Activated CD4-positive, alpha-beta memory T cell treated with anti-CD3 and anti-CD28 coated beads for 36 hours (primary cell): ENCODE measurements at regions not wholly inside any gene's neighbourhood (a gene's known extent, or its start where the extent isn't known, plus 50 kb on each side); places are given as distances from the start of the nearest gene placed in this dataset.

Experiments
- CTCF ChIA-PET: fragments of 350-600 bp; sonication (Branson Sonifier 250); formaldehyde crosslinking; loops from one replicate; lab custom pipeline; 2021; ENCODE audit warnings: antibody characterized with exemption, inconsistent platforms; lab: Charles Lee
- POLR2A ChIA-PET: fragments of 350-600 bp; sonication (Branson Sonifier 250); formaldehyde crosslinking; loops from one replicate; lab custom pipeline; 2021; ENCODE audit warnings: antibody characterized with exemption; lab: Charles Lee
- DNase-seq: peaks from one replicate; pipeline ENCODE4 v3.0.0-alpha.2; 2020
- H3K27ac Mint-ChIP-seq: one replicate; pipeline ENCODE4 v1.8.0; 2021; ENCODE audit warnings: mixed read lengths
- H3K27me3 Mint-ChIP-seq: one replicate; pipeline ENCODE4 v1.8.0; 2021; ENCODE audit warnings: mixed read lengths
- H3K36me3 Mint-ChIP-seq: one replicate; pipeline ENCODE4 v1.8.0; 2021; ENCODE audit warnings: mixed read lengths
- H3K4me1 Mint-ChIP-seq: one replicate; pipeline ENCODE4 v1.8.0; 2021; ENCODE audit warnings: low read depth, mixed read lengths
- H3K4me3 Mint-ChIP-seq: one replicate; pipeline ENCODE4 v1.8.0; 2021; ENCODE audit warnings: mild to moderate bottlenecking, mixed read lengths
- H3K9me3 Mint-ChIP-seq: one replicate; pipeline ENCODE4 v1.8.0; 2021; ENCODE audit warnings: mixed read lengths
- intact Hi-C: fragments of 100-400 bp; cut with micrococcal nuclease; formaldehyde crosslinking; loops from one replicate; pipeline ENCODE4 v1.15.1; 2023

- no peaks in the 10 kb centered on the region for H3K9me3 Mint-ChIP-seq
- H3K27ac Mint-ChIP-seq, result no peak overlapping the region
- CTCF ChIA-PET, result interaction anchor here (0.7 kb wide), 1 partner anchor 335 kb away, joined by 3 read pairs; no protein-coding TSS in a partner anchor
- no peaks in the 10 kb centered on the region for H3K36me3 Mint-ChIP-seq
- H3K4me1 Mint-ChIP-seq, result no peaks in the 10 kb centered on the region
- no peak overlapping the region for H3K4me3 Mint-ChIP-seq
- intact Hi-C loops, result no loop called here
- POLR2A ChIA-PET, result no interaction called here
- H3K27me3 Mint-ChIP-seq, result peaks cover 4% of the 10 kb centered on the region
- no peak for DNase-seq
These were observed 71.8 kb upstream of the RNF152 start for GRCh38 chr18:61964616-61965015.

GRCh38 chr18:61963705-61964104 is 70.9 kb upstream of the RNF152 start:
- Mint-ChIP-seq H3K4me3 (no peak overlapping the region), H3K36me3 (no peaks in the 10 kb centered on the region), H3K9me3 (no peaks in the 10 kb centered on the region), H3K27ac (no peak overlapping the region), H3K4me1 (no peaks in the 10 kb centered on the region), H3K27me3 (peaks cover 4% of the 10 kb centered on the region)
- ChIA-PET POLR2A (interaction anchor here (0.6 kb wide), 1 partner anchor 14 kb away, joined by 3 read pairs; no protein-coding TSS in a partner anchor), CTCF (no interaction called here)
- DNase-seq, result no peak
- intact Hi-C loops, result no loop called here

GRCh38 chr18:61957801-61958516 is 65.2 kb upstream of the RNF152 start:
- CTCF ChIA-PET, result interaction anchor here (1.0 to 1.3 kb wide), 2 partner anchors 15 to 40 kb away, joined by 3 to 4 read pairs; no protein-coding TSS in a partner anchor
- peaks cover 17% of the 10 kb centered on the region for H3K27me3 Mint-ChIP-seq
- intact Hi-C loops, result loop anchor here (10.0 kb wide), 2 partner anchors 403 to 567 kb away; partner anchors contain the start of gene ZCCHC2

GRCh38 chr18:61955644-61956043 is 62.8 kb upstream of the RNF152 start:
- CTCF ChIA-PET, result no interaction called here

More at GRCh38 chr18:61957801-61958516, 65.2 kb upstream of the RNF152 start:
- no peak for DNase-seq
- Mint-ChIP-seq H3K9me3 (no peaks in the 10 kb centered on the region), H3K4me1 (peaks cover 15% of the 10 kb centered on the region), H3K4me3 (no peak overlapping the region), H3K27ac (no peak overlapping the region), H3K36me3 (no peaks in the 10 kb centered on the region)
- POLR2A ChIA-PET, result no interaction called here

GRCh38 chr18:61954096-61954746 is 61.4 kb upstream of the RNF152 start:
- intact Hi-C loops, result loop anchor here (5.0 to 10.0 kb wide), 3 partner anchors 399 to 893 kb away; partner anchors contain the start of gene ZCCHC2
- ChIA-PET POLR2A (interaction anchor here (1.2 kb wide), 1 partner anchor 33 kb away, joined by 3 read pairs; no protein-coding TSS in a partner anchor), CTCF (no interaction called here)
- peaks cover 23% of the 10 kb centered on the region for H3K27me3 Mint-ChIP-seq
- H3K27ac Mint-ChIP-seq, result no peak overlapping the region
- no peaks in the 10 kb centered on the region for H3K36me3 Mint-ChIP-seq
- H3K4me1 Mint-ChIP-seq, result peaks cover 35% of the 10 kb centered on the region
- no peak for DNase-seq
- H3K4me3 Mint-ChIP-seq, result no peak overlapping the region
- no peaks in the 10 kb centered on the region for H3K9me3 Mint-ChIP-seq

More at GRCh38 chr18:61955644-61956043, 62.8 kb upstream of the RNF152 start:
- Mint-ChIP-seq H3K36me3 (no peaks in the 10 kb centered on the region), H3K27ac (no peak overlapping the region), H3K27me3 (peaks cover 14% of the 10 kb centered on the region), H3K4me3 (no peak overlapping the region), H3K4me1 (peaks cover 34% of the 10 kb centered on the region), H3K9me3 (no peaks in the 10 kb centered on the region)
- POLR2A ChIA-PET, result no interaction called here
- intact Hi-C loops, result loop anchor here (10.0 kb wide), 2 partner anchors 401 to 569 kb away; partner anchors contain the start of gene ZCCHC2
- no peak for DNase-seq

- Mint-ChIP-seq H3K27me3 (peaks cover 25% of the 10 kb centered on the region), H3K27ac (no peak overlapping the region), H3K36me3 (no peaks in the 10 kb centered on the region), H3K9me3 (no peaks in the 10 kb centered on the region), H3K4me3 (no peak overlapping the region), H3K4me1 (peaks cover 40% of the 10 kb centered on the region)
- no peak for DNase-seq
- intact Hi-C loops, result loop anchor here (2.0 to 10.0 kb wide), 4 partner anchors 45 to 894 kb away; partner anchors contain the start of gene ZCCHC2
- ChIA-PET CTCF (no interaction called here), POLR2A (interaction anchor here (1.2 kb wide), 1 partner anchor 32 kb away, joined by 3 read pairs; no protein-coding TSS in a partner anchor)
These were observed 60.8 kb upstream of the RNF152 start for GRCh38 chr18:61953641-61954040.

- Mint-ChIP-seq H3K27me3 (peaks cover 25% of the 10 kb centered on the region), H3K27ac (no peak overlapping the region), H3K36me3 (no peaks in the 10 kb centered on the region), H3K4me1 (peaks cover 41% of the 10 kb centered on the region), H3K9me3 (no peaks in the 10 kb centered on the region), H3K4me3 (no peak overlapping the region)
- POLR2A ChIA-PET, result interaction anchor here (1.6 kb wide), 1 partner anchor 28 kb away, joined by 5 read pairs; no protein-coding TSS in a partner anchor
- no peak for DNase-seq
- intact Hi-C loops, result loop anchor here (2.0 to 10.0 kb wide), 4 partner anchors 46 to 894 kb away; partner anchors contain the start of gene ZCCHC2
- CTCF ChIA-PET, result no interaction called here
These were observed 60.4 kb upstream of the RNF152 start for GRCh38 chr18:61953161-61953560.

- intact Hi-C loops, result loop anchor here (1.0 to 10.0 kb wide), 4 partner anchors 9 to 896 kb away; partner anchors contain the start of gene ZCCHC2
- H3K36me3 Mint-ChIP-seq, result no peaks in the 10 kb centered on the region
- no peak overlapping the region for H3K27ac Mint-ChIP-seq
- POLR2A ChIA-PET, result interaction anchor here (1.6 kb wide), 1 partner anchor 26 kb away, joined by 5 read pairs; no protein-coding TSS in a partner anchor
- peaks cover 32% of the 10 kb centered on the region for H3K27me3 Mint-ChIP-seq
- no peak overlapping the region for H3K4me3 Mint-ChIP-seq
- CTCF ChIA-PET, result interaction anchor here (0.8 kb wide), 1 partner anchor 25 kb away, joined by 5 read pairs; no protein-coding TSS in a partner anchor
- H3K9me3 Mint-ChIP-seq, result no peaks in the 10 kb centered on the region
- H3K4me1 Mint-ChIP-seq, result peaks cover 38% of the 10 kb centered on the region
- DNase-seq, result no peak
These were observed 58.6 kb upstream of the RNF152 start for GRCh38 chr18:61951396-61951795.

GRCh38 chr18:61950371-61950770 is 57.6 kb upstream of the RNF152 start:
- Mint-ChIP-seq H3K4me1 (peaks cover 36% of the 10 kb centered on the region), H3K9me3 (no peaks in the 10 kb centered on the region), H3K4me3 (no peak overlapping the region), H3K27ac (no peak overlapping the region), H3K27me3 (peaks cover 32% of the 10 kb centered on the region), H3K36me3 (no peaks in the 10 kb centered on the region)
- CTCF ChIA-PET, result no interaction called here
- DNase-seq, result no peak
- intact Hi-C loops, result loop anchor here (5.0 to 10.0 kb wide), 3 partner anchors 396 to 897 kb away; partner anchors contain the start of gene ZCCHC2
- POLR2A ChIA-PET, result interaction anchor here (0.6 to 1.2 kb wide), 3 partner anchors 14 to 1296 kb away, joined by 3 to 4 read pairs (median 3); no protein-coding TSS in a partner anchor

GRCh38 chr18:61949946-61950345 is 57.1 kb upstream of the RNF152 start:
- CTCF ChIA-PET, result no interaction called here
- intact Hi-C loops, result loop anchor here (5.0 to 10.0 kb wide), 3 partner anchors 395 to 897 kb away; partner anchors contain the start of gene ZCCHC2
- peaks cover 28% of the 10 kb centered on the region for H3K27me3 Mint-ChIP-seq

GRCh38 chr18:61948846-61949438 is 56.1 kb upstream of the RNF152 start:
- peaks cover 36% of the 10 kb centered on the region for H3K4me1 Mint-ChIP-seq
- POLR2A ChIA-PET, result no interaction called here
- no peak overlapping the region for H3K4me3 Mint-ChIP-seq
- DNase-seq, result no peak
- H3K27me3 Mint-ChIP-seq, result peaks cover 25% of the 10 kb centered on the region
- no peak overlapping the region for H3K27ac Mint-ChIP-seq
- no peaks in the 10 kb centered on the region for H3K36me3 Mint-ChIP-seq
- intact Hi-C loops, result no loop called here
- H3K9me3 Mint-ChIP-seq, result no peaks in the 10 kb centered on the region
- CTCF ChIA-PET, result no interaction called here

More at GRCh38 chr18:61949946-61950345, 57.1 kb upstream of the RNF152 start:
- Mint-ChIP-seq H3K4me1 (peaks cover 36% of the 10 kb centered on the region), H3K27ac (no peak overlapping the region), H3K36me3 (no peaks in the 10 kb centered on the region), H3K9me3 (no peaks in the 10 kb centered on the region), H3K4me3 (no peak overlapping the region)
- POLR2A ChIA-PET, result interaction anchor here (0.6 to 1.2 kb wide), 3 partner anchors 14 to 1296 kb away, joined by 3 to 4 read pairs (median 3); no protein-coding TSS in a partner anchor
- DNase-seq, result no peak
